ENCODE measurements at regions not wholly inside any gene's neighbourhood (a gene's known extent, or its start where the extent isn't known, plus 50 kb on each side); places are given as distances from the start of the nearest gene placed in this dataset.

DNA sequence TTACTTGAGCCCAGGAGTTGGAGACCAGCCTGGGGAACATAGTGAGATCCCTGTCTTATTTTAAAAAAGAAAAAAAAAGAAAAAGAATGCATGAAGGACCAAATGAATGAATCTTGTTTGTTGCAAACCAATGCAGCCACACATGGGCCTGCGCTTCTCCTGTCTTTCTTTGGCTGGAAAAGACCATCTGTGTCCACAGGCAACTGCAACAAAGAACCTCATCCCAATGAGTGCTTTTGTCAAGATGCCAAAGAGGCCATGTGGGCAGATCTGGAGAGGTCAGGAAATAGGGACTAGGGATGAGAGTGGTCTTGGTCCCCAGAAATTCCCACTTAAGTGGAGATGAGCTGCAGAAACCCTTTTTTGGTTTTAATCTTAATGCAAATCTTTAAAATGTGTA, 49.8 kb upstream of the DUSP5 start:
- H3K4me1 Mint-ChIP-seq, result peaks cover 2% of the 10 kb centered on the region
- no peak overlapping the region for H3K27ac ChIP-seq (ENCODE audit: low read length in 2 of 2)
- no peaks in the 10 kb centered on the region for H3K79me2 ChIP-seq (ENCODE audit: control insufficient read depth, insufficient read depth, low read length)
- intact Hi-C loops (cut with micrococcal nuclease), result no loop called here
- no peaks in the 10 kb centered on the region for H3K36me3 ChIP-seq (replicated peaks in 1 of 2; ENCODE audit: control extremely low read depth in 1 of 2, control insufficient read depth in 1 of 2, extremely low read depth in 1 of 2, insufficient read depth in 2 of 2, low read length in 1 of 2)
- POLR2A ChIA-PET, result interaction anchor here (1.0 kb wide), 1 partner anchor 24 kb away, joined by 3 read pairs; no protein-coding TSS in a partner anchor
- H4K20me1 ChIP-seq (ENCODE audit: control insufficient read depth, insufficient read depth, low read length, poor library complexity, severe bottlenecking), result no peaks in the 10 kb centered on the region
- H3K4me3 ChIP-seq (ENCODE audit: control extremely low read depth in 1 of 5, extremely low read depth in 1 of 5, insufficient read depth in 1 of 5, low read depth in 2 of 5, low read length in 4 of 5), result no peak overlapping the region
- no peak overlapping the region for H3K4me2 ChIP-seq (replicated peaks; ENCODE audit: low read depth, low read length, poor library complexity, severe bottlenecking)
- H3K4me3 Mint-ChIP-seq, result no peak overlapping the region
- no peaks in the 10 kb centered on the region for H3K9me3 ChIP-seq (ENCODE audit: control extremely low read depth in 1 of 3, control insufficient read depth in 2 of 3, insufficient read depth in 1 of 3, low read length in 2 of 3)
- WGBS (ENCODE audit: insufficient coverage), result no CpG with 5 or more reads among the region's 1 CpG
- peaks cover 13% of the 10 kb centered on the region for H3K27me3 Mint-ChIP-seq
- no peak for TF ChIP-seq EZH2 (IDR thresholded peaks at IDR 0.05; ENCODE audit: borderline replicate concordance, insufficient read depth, low read depth, low read length, poor library complexity, severe bottlenecking)
- TF ChIP-seq CTCF (IDR thresholded peaks at IDR 0.05), result no peak
- DNase-seq, result no peak
- H3K27me3 ChIP-seq (replicated peaks in 1 of 4; ENCODE audit: control extremely low read depth in 1 of 4, control insufficient read depth in 3 of 4, insufficient read depth in 4 of 4, low read length in 3 of 4), result peaks cover 0 to 9% (median 2%) of the 10 kb centered on the region in 4 experiments
- H3K27ac Mint-ChIP-seq, result no peak overlapping the region
- CTCF ChIA-PET, result no interaction called here
- ATAC-seq (ENCODE audit: low read depth), result no peak
- H2AFZ ChIP-seq (ENCODE audit: insufficient read depth, low read depth, low read length, poor library complexity, severe bottlenecking), result no peak overlapping the region
- no peak overlapping the region for H3K9ac ChIP-seq (ENCODE audit: low read length)
- no peaks in the 10 kb centered on the region for H3K9me3 Mint-ChIP-seq (ENCODE audit: insufficient read depth)
- H3K4me1 ChIP-seq (ENCODE audit: control insufficient read depth in 2 of 2, insufficient read depth in 2 of 2, low read length in 2 of 2), result no peaks in the 10 kb centered on the region

Measured in B cell (primary cell).